ENCODE measurements at regions not wholly inside any gene's neighbourhood (a gene's known extent, or its start where the extent isn't known, plus 50 kb on each side); places are given as distances from the start of the nearest gene placed in this dataset.

GRCh38 chr2:67752199-67752598 lies 310.6 kb downstream of the C1D start:
- TF ChIP-seq PATZ1 (CRISPR knock-in tag; IDR thresholded peaks at IDR 0.05; ENCODE audit: borderline replicate concordance) (no peak), PPARA (CRISPR knock-in tag; IDR thresholded peaks at IDR 0.05; ENCODE audit: borderline replicate concordance) (no peak), SNAI2 (CRISPR knock-in tag; IDR thresholded peaks at IDR 0.05) (no peak), ZNF565 (CRISPR knock-in tag; conservative IDR thresholded peaks at IDR 0.05; ENCODE audit: low read depth) (no peak), ZNF70 (CRISPR knock-in tag; IDR thresholded peaks at IDR 0.05) (no peak), ZFP3 (CRISPR knock-in tag; IDR thresholded peaks at IDR 0.05) (no peak), BACH2 (CRISPR knock-in tag; IDR thresholded peaks at IDR 0.05; ENCODE audit: borderline replicate concordance) (no peak), RARB (CRISPR knock-in tag; IDR thresholded peaks at IDR 0.05) (no peak)
- TF ChIP-seq, protein P1, sequence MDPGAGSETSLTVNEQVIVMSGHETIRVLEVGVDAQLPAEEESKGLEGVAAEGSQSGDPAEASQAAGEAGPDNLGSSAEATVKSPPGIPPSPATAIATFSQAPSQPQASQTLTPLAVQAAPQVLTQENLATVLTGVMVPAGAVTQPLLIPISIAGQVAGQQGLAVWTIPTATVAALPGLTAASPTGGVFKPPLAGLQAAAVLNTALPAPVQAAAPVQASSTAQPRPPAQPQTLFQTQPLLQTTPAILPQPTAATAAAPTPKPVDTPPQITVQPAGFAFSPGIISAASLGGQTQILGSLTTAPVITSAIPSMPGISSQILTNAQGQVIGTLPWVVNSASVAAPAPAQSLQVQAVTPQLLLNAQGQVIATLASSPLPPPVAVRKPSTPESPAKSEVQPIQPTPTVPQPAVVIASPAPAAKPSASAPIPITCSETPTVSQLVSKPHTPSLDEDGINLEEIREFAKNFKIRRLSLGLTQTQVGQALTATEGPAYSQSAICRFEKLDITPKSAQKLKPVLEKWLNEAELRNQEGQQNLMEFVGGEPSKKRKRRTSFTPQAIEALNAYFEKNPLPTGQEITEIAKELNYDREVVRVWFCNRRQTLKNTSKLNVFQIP (CRISPR knock-in tag; IDR thresholded peaks at IDR 0.05; ENCODE audit: borderline replicate concordance, low read depth): no peak
- TF ChIP-seq, protein P2, sequence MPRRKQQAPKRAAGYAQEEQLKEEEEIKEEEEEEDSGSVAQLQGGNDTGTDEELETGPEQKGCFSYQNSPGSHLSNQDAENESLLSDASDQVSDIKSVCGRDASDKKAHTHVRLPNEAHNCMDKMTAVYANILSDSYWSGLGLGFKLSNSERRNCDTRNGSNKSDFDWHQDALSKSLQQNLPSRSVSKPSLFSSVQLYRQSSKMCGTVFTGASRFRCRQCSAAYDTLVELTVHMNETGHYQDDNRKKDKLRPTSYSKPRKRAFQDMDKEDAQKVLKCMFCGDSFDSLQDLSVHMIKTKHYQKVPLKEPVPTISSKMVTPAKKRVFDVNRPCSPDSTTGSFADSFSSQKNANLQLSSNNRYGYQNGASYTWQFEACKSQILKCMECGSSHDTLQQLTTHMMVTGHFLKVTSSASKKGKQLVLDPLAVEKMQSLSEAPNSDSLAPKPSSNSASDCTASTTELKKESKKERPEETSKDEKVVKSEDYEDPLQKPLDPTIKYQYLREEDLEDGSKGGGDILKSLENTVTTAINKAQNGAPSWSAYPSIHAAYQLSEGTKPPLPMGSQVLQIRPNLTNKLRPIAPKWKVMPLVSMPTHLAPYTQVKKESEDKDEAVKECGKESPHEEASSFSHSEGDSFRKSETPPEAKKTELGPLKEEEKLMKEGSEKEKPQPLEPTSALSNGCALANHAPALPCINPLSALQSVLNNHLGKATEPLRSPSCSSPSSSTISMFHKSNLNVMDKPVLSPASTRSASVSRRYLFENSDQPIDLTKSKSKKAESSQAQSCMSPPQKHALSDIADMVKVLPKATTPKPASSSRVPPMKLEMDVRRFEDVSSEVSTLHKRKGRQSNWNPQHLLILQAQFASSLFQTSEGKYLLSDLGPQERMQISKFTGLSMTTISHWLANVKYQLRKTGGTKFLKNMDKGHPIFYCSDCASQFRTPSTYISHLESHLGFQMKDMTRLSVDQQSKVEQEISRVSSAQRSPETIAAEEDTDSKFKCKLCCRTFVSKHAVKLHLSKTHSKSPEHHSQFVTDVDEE (CRISPR knock-in tag; IDR thresholded peaks at IDR 0.05): no peak
- TF ChIP-seq, protein P3, sequence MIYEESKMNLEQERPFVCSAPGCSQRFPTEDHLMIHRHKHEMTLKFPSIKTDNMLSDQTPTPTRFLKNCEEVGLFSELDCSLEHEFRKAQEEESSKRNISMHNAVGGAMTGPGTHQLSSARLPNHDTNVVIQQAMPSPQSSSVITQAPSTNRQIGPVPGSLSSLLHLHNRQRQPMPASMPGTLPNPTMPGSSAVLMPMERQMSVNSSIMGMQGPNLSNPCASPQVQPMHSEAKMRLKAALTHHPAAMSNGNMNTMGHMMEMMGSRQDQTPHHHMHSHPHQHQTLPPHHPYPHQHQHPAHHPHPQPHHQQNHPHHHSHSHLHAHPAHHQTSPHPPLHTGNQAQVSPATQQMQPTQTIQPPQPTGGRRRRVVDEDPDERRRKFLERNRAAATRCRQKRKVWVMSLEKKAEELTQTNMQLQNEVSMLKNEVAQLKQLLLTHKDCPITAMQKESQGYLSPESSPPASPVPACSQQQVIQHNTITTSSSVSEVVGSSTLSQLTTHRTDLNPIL (CRISPR knock-in tag; IDR thresholded peaks at IDR 0.05; ENCODE audit: low read depth): no peak
